ENCODE measurements at regions not wholly inside any gene's neighbourhood (a gene's known extent, or its start where the extent isn't known, plus 50 kb on each side); places are given as distances from the start of the nearest gene placed in this dataset.

- intact Hi-C loops (cut with DNase I; ENCODE audit: low total_unique reads), result no loop called here
- H3K4me1 ChIP-seq, result peaks cover under 1 to 5% of the 10 kb centered on the region in 2 donors
- H3K27ac ChIP-seq, result no peak overlapping the region
- no peaks in the 10 kb centered on the region for H3K36me3 ChIP-seq
- no peak overlapping the region for H3K4me3 ChIP-seq
- in situ Hi-C loops (cut with MboI; ENCODE audit: low sequenced_read_pairs in 4 of 4), result no loop called here
- ATAC-seq, result no peak
- DNase-seq, result no peak
- H3K9me3 ChIP-seq, result no peaks in the 10 kb centered on the region
- TF ChIP-seq POLR2A (IDR thresholded peaks at IDR 0.05), result no peak
- TF ChIP-seq, protein P1, sequence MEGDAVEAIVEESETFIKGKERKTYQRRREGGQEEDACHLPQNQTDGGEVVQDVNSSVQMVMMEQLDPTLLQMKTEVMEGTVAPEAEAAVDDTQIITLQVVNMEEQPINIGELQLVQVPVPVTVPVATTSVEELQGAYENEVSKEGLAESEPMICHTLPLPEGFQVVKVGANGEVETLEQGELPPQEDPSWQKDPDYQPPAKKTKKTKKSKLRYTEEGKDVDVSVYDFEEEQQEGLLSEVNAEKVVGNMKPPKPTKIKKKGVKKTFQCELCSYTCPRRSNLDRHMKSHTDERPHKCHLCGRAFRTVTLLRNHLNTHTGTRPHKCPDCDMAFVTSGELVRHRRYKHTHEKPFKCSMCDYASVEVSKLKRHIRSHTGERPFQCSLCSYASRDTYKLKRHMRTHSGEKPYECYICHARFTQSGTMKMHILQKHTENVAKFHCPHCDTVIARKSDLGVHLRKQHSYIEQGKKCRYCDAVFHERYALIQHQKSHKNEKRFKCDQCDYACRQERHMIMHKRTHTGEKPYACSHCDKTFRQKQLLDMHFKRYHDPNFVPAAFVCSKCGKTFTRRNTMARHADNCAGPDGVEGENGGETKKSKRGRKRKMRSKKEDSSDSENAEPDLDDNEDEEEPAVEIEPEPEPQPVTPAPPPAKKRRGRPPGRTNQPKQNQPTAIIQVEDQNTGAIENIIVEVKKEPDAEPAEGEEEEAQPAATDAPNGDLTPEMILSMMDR (IDR thresholded peaks at IDR 0.05 in 4 of 5, conservative IDR thresholded peaks at IDR 0.05 in 1 of 5), result no peak
- H3K27me3 ChIP-seq, result no peaks in the 10 kb centered on the region
Measured at GRCh38 chr1:115450501-115451040, 112.5 kb upstream of the NGF start.

- H3K4me3 ChIP-seq, result no peak overlapping the region
- intact Hi-C loops (cut with DNase I; ENCODE audit: low total_unique reads) (no loop called here), in situ Hi-C loops (cut with MboI; ENCODE audit: low sequenced_read_pairs in 4 of 4) (no loop called here)
- no peak overlapping the region for H3K27ac ChIP-seq
- DNase-seq, result no peak
- ATAC-seq, result no peak
- H3K36me3 ChIP-seq, result no peaks in the 10 kb centered on the region
- no peaks in the 10 kb centered on the region for H3K9me3 ChIP-seq
- H3K27me3 ChIP-seq, result no peaks in the 10 kb centered on the region
- H3K4me1 ChIP-seq, result no peaks in the 10 kb centered on the region
- TF ChIP-seq, protein P1 (IDR thresholded peaks at IDR 0.05 in 4 of 5, conservative IDR thresholded peaks at IDR 0.05 in 1 of 5), result no peak
- TF ChIP-seq POLR2A (IDR thresholded peaks at IDR 0.05), result no peak
Measured at GRCh38 chr1:115448282-115449044, 110.4 kb upstream of the NGF start.

DNA sequence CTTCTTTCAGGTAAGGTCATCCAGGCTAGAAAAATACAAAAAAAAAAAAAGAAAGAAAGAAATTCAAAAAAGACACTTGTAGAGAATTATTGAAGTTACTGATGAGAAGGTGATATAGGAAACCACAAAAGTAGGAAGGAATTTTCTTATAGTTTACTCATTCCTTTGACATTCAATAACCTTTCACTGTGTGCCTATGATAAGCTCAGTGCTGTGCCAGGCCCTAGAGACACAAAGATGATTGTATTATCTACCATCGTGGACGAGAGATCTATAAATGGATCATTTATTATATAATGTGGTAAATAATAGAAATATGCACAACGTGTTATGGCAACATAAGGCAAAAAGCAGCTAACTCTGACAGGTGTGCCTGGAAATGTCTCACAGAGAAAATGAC lies 109.6 kb upstream of the NGF start:
- intact Hi-C loops (cut with DNase I; ENCODE audit: low total_unique reads), result no loop called here

DNA sequence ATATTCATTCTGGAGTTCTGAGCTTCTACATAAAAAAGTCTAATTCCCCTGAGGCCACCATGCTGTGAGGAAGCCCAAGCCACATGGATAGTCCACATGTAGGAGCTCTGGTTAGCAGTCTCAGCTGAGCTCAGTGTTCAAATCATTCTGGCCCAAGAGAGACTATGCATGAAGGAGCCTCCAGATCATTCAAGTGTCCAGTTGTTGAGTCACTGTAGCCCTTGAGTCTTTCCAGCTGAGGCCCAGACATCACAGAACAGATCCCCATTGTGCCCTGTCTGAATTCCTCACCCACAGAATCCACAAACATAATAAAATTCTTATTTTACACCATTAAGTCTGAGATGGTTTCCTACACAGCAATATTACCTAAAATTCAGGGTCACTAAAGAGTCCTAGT lies 107.0 kb upstream of the NGF start:
- no peak overlapping the region for H3K4me3 ChIP-seq
- ATAC-seq (no peak), DNase-seq (no peak)
- in situ Hi-C loops (cut with MboI; ENCODE audit: low sequenced_read_pairs in 4 of 4), result no loop called here
- H3K36me3 ChIP-seq, result no peaks in the 10 kb centered on the region
- H3K27me3 ChIP-seq, result no peaks in the 10 kb centered on the region
- H3K4me1 ChIP-seq, result no peaks in the 10 kb centered on the region
- intact Hi-C loops (cut with DNase I; ENCODE audit: low total_unique reads), result no loop called here
- H3K9me3 ChIP-seq, result no peaks in the 10 kb centered on the region
- TF ChIP-seq, protein P1 (IDR thresholded peaks at IDR 0.05 in 4 of 5, conservative IDR thresholded peaks at IDR 0.05 in 1 of 5), result no peak
- TF ChIP-seq POLR2A (IDR thresholded peaks at IDR 0.05), result no peak
- no peak overlapping the region for H3K27ac ChIP-seq

More for the DNA sequence above, 109.6 kb upstream of the NGF start:
- Histone ChIP-seq H3K4me1 (no peaks in the 10 kb centered on the region), H3K9me3 (no peaks in the 10 kb centered on the region), H3K27ac (no peak overlapping the region), H3K4me3 (no peak overlapping the region), H3K27me3 (no peaks in the 10 kb centered on the region), H3K36me3 (no peaks in the 10 kb centered on the region)
- ATAC-seq (no peak), DNase-seq (no peak)
- in situ Hi-C loops (cut with MboI; ENCODE audit: low sequenced_read_pairs in 4 of 4), result no loop called here
- TF ChIP-seq POLR2A (IDR thresholded peaks at IDR 0.05), result no peak
- TF ChIP-seq, protein P1 (IDR thresholded peaks at IDR 0.05 in 4 of 5, conservative IDR thresholded peaks at IDR 0.05 in 1 of 5), result no peak

Data from gastrocnemius medialis (tissue), 4 donors.